NCI-H1105 treated with DMSO at 0.1 percent for 48 hours (cell line): ENCODE measurements at regions not wholly inside any gene's neighbourhood (a gene's known extent, or its start where the extent isn't known, plus 50 kb on each side); places are given as distances from the start of the nearest gene placed in this dataset.

Experiments
- DNase-seq: peaks from one replicate; lab custom pipeline; 2025; lab: John Stamatoyannopoulos, UW

- DNase-seq = no peak
These were observed 237.7 kb downstream of the TEX29 start for GRCh38 chr13:111557921-111558699.

- DNase-seq = no peak
These were observed 238.3 kb downstream of the TEX29 start for GRCh38 chr13:111558700-111559088.

- DNase-seq = no peak
These were observed 239.4 kb downstream of the TEX29 start for GRCh38 chr13:111559612-111560403.

- DNase-seq = no peak
These were observed 240.8 kb downstream of the TEX29 start for GRCh38 chr13:111561091-111561781.

- DNase-seq = peak; percentile 72
These were observed 242.3 kb downstream of the TEX29 start for GRCh38 chr13:111562716-111563115.

- no peak for DNase-seq
These were observed 244.2 kb downstream of the TEX29 start for GRCh38 chr13:111564606-111565005.

GRCh38 chr13:111565400-111565799 lies 245.0 kb downstream of the TEX29 start:
- no peak for DNase-seq

- DNase-seq = no peak
These were observed 246.1 kb downstream of the TEX29 start for GRCh38 chr13:111566567-111566966.

GRCh38 chr13:111567637-111568036 lies 247.2 kb downstream of the TEX29 start:
- no peak for DNase-seq

- DNase-seq = no peak
These were observed 247.8 kb downstream of the TEX29 start for GRCh38 chr13:111568290-111568689.

- DNase-seq = no peak
These were observed 250.5 kb downstream of the TEX29 start for GRCh38 chr13:111570911-111571310.

GRCh38 chr13:111572956-111573761 lies 252.7 kb downstream of the TEX29 start:
- DNase-seq = peak; percentile 100

- no peak for DNase-seq
These were observed 253.4 kb downstream of the TEX29 start for GRCh38 chr13:111573801-111574200.

GRCh38 chr13:111575276-111575675 lies 254.8 kb downstream of the TEX29 start:
- no peak for DNase-seq

GRCh38 chr13:111575719-111576118 lies 255.3 kb downstream of the TEX29 start:
- DNase-seq = no peak

- DNase-seq = no peak
These were observed 256.9 kb downstream of the TEX29 start for GRCh38 chr13:111577208-111577828.

GRCh38 chr13:111577956-111578605 lies 257.6 kb downstream of the TEX29 start:
- DNase-seq = no peak

GRCh38 chr13:111584101-111584672 lies 263.7 kb downstream of the TEX29 start:
- DNase-seq = no peak

GRCh38 chr13:111584870-111585269 lies 264.4 kb downstream of the TEX29 start:
- no peak for DNase-seq

- DNase-seq = no peak
These were observed 265.8 kb downstream of the TEX29 start for GRCh38 chr13:111586291-111586690.

GRCh38 chr13:111587249-111587648 lies 266.8 kb downstream of the TEX29 start:
- DNase-seq = no peak
